ENCODE measurements at regions not wholly inside any gene's neighbourhood (a gene's known extent, or its start where the extent isn't known, plus 50 kb on each side); places are given as distances from the start of the nearest gene placed in this dataset.

- DNase-seq (ENCODE audit: low spot score) = no peak
Observed at GRCh38 chr7:25858200-25858524, 293.8 kb upstream of the NFE2L3 start.

- peak; percentile 58 for DNase-seq (ENCODE audit: low spot score)
Observed at GRCh38 chr7:25858525-25859411, 293.2 kb upstream of the NFE2L3 start.

GRCh38 chr7:25859412-25860274 is 292.4 kb upstream of the NFE2L3 start:
- no peak for DNase-seq (ENCODE audit: low spot score)

- DNase-seq (ENCODE audit: low spot score) = no peak
Observed at GRCh38 chr7:25860275-25861163, 291.5 kb upstream of the NFE2L3 start.

GRCh38 chr7:25861164-25861496 is 290.9 kb upstream of the NFE2L3 start:
- DNase-seq (ENCODE audit: low spot score) = no peak

- no peak for DNase-seq (ENCODE audit: low spot score)
Observed at GRCh38 chr7:25861601-25862260, 290.3 kb upstream of the NFE2L3 start.

- peak; percentile 100 for DNase-seq (ENCODE audit: low spot score)
Observed at GRCh38 chr7:25862261-25863004, 289.6 kb upstream of the NFE2L3 start.

- DNase-seq (ENCODE audit: low spot score) = no peak
Observed at GRCh38 chr7:25863005-25863728, 288.8 kb upstream of the NFE2L3 start.

GRCh38 chr7:25863729-25864110 is 288.3 kb upstream of the NFE2L3 start:
- DNase-seq (ENCODE audit: low spot score) = no peak

- no peak for DNase-seq (ENCODE audit: low spot score)
Observed at GRCh38 chr7:25864511-25864910, 287.5 kb upstream of the NFE2L3 start.

GRCh38 chr7:25864943-25865751 is 286.9 kb upstream of the NFE2L3 start:
- DNase-seq (ENCODE audit: low spot score) = no peak

- no peak for DNase-seq (ENCODE audit: low spot score)
Observed at GRCh38 chr7:25868509-25868908, 283.5 kb upstream of the NFE2L3 start.

- no peak for DNase-seq (ENCODE audit: low spot score)
Observed at GRCh38 chr7:25870574-25870973, 281.4 kb upstream of the NFE2L3 start.

- DNase-seq (ENCODE audit: low spot score) = no peak
Observed at GRCh38 chr7:25876092-25876491, 275.9 kb upstream of the NFE2L3 start.

- DNase-seq (ENCODE audit: low spot score) = no peak
Observed at GRCh38 chr7:25877802-25878789, 273.9 kb upstream of the NFE2L3 start.

GRCh38 chr7:25879799-25880198 is 272.2 kb upstream of the NFE2L3 start:
- no peak for DNase-seq (ENCODE audit: low spot score)

- DNase-seq (ENCODE audit: low spot score) = no peak
Observed at GRCh38 chr7:25881317-25882037, 270.5 kb upstream of the NFE2L3 start.
